ENCODE measurements at regions not wholly inside any gene's neighbourhood (a gene's known extent, or its start where the extent isn't known, plus 50 kb on each side); places are given as distances from the start of the nearest gene placed in this dataset.
A peak's percentile ranks its signal among the peaks of the same experiment; 100 is the strongest.
"Not testable (repeated sequence)": the region's sequence is repeated elsewhere in the genome, so short reads cannot be mapped to it uniquely, and the experiment has no call there.

DNA sequence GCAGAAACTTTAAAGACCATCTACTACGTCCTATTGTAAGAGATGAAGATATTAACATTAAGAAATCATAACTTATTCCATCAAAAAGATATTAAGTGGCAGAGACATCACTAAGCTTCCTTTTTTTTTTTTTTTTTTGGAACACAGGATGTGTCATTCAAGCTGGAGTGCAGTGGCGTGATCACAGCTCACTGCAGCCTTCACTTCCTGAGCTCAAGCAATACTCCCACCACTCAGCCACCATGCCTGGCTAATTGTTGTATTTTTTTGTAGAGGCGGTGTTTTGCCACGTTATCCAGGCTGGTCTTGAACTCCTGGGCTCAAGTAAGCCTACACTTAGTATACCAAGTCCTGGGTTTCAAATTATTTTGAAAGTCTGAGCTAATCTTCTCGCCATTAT, 169.7 kb upstream of the KCTD7 start:
- DNase-seq = not testable (repeated sequence)

GRCh38 chr7:66459783-66460413, 168.8 kb upstream of the KCTD7 start:
- DNase-seq = not testable (repeated sequence)

DNA sequence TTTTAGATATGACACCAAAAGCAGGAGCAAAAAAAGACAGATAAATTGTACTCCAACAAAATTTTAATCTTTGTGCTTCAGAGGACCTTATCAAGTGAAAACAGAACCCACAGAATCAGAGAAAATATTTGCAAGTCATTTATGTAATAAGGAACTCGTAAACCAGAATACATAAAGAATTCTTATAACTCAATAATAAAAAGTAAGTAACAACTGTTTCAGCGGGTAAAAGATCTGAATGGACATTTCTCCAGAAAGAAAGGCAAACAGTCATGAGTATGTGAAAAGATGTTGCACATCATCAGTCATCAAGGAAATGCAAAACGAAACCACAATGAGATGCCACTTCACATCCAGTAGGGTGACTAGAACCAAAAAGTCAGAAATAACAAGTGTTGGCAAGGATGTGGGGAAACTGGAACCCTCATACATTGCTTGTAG, 167.7 kb upstream of the KCTD7 start:
- no peak for DNase-seq

DNA sequence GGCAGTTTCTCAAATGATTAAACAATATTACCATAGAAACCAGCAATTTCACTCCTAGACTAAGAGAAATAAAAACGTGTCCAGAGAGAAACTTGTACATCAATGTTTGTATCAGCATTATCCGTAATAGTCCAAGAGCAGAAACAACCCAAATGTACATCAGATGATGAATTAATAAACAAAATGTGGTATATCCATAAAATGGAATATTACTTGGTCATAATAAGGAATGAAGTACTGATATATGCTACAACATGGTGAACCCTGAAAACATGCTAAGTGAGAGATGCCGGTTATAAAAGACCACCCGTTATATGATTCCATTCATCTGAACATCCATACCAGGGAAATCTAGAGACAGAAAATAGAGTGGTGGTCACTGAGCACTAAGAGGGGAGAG, 167.3 kb upstream of the KCTD7 start:
- DNase-seq = not testable (repeated sequence)

GRCh38 chr7:66462831-66463230, 165.8 kb upstream of the KCTD7 start:
- DNase-seq = not testable (repeated sequence)

DNA sequence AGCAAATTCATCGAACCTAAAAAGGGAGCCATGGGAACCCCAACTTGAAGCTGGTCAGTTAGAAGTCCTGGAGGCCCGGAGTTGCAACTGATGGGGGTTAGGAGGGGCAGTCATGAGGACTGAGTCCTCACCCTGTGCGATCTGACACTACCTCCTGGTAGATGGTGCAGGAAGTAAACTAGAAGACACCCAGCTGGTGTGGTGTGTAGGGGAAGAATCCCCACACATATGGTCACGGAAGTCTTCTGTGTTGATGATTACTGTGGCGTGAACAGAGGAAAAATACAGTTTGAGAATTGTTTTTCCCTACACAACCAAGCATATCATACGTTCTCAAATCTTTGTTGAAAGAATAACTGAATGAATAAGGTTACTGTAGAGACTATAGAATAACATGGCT, 164.6 kb upstream of the KCTD7 start:
- DNase-seq = no peak

DNA sequence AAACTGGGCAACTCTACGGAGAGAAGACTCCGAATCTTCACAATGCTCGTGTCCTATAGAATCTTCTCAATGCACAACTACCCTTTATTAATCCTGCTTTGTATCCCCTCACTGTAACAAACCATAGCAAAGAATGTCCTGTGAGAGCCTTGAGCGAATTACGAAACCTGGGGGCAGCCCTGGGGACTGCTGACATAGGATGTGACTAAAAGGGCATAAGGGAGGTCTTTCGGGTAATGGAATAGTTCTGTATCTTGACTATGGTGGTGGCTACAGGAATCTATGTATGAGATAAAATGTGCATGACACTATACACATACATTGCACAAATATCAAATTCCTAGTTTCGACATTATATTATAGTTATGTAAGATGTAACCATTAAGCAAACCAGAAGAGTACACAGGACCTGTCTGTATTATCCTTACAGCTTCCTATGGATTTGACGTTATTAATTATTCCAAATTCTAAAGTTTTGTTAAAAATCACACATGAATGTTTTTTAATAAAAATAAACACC, 162.5 kb upstream of the KCTD7 start:
- no peak for DNase-seq

DNA sequence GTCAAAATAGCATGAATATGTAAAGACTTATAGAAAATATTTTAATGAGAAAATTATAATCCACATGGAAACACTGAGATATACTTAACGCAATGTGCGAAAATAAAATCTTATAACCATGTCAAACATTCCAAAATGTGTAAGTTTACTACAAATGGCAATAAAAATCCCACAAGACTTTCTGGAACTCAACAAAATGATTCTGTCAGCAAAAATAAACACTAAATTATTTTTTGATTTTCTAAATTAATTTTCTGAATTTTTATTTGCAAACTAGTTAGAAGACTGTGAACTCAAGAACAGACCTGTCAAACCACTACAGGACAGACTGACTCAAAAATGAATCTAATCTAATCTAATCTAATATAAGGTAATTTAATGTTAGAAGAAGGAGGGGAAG, 160.8 kb upstream of the KCTD7 start:
- no peak for DNase-seq

DNA sequence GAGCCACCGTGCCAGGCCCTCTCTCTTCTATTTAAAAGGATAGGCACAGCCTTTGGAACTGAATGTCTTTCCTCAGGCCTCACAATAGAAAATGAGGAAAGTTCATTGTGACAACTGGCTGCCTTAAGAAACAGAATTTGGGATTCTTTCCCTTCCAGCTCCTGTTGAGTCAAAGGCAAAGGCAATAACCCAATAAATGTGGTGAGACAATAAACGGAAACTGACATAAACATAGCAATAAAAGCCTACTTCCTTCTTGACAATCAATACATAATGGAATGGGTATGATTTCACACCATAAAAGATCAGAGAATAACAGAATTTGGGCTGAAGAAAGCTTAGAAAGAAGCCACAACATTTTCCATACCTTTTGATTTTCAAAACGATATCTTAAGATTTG, 155.6 kb upstream of the KCTD7 start:
- not testable (repeated sequence) for DNase-seq

GRCh38 chr7:66474441-66474840, 154.2 kb upstream of the KCTD7 start:
- DNase-seq = no peak

- not testable (repeated sequence) for DNase-seq
These were observed 152.6 kb upstream of the KCTD7 start for GRCh38 chr7:66476056-66476455.

DNA sequence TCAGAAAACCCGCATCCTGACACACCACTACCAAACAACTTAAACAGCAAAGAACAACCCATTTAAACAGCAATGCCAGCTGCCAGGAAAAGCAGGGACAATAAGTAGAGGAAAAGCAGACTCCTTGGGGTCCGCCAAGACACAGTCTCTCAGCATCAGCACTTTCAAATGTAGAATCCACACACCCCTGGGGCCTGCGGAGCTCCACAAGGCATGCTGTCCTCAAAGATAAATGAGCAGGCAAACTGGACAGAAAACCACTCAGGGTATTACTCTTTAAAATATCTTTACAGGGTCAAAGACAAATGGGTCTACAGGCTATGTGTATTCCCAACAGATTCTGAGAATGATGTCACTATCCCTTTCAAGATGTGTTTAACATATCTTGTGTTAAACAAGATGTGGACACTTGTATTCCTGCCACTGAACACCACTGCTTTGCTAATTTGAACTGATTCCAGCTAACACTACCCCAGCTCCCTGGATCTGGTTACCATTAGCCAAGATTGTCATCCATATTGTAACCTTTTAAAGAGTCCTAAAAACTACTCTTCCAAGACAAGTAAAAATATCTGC, 150.8 kb upstream of the KCTD7 start:
- DNase-seq = not testable (repeated sequence)

DNA sequence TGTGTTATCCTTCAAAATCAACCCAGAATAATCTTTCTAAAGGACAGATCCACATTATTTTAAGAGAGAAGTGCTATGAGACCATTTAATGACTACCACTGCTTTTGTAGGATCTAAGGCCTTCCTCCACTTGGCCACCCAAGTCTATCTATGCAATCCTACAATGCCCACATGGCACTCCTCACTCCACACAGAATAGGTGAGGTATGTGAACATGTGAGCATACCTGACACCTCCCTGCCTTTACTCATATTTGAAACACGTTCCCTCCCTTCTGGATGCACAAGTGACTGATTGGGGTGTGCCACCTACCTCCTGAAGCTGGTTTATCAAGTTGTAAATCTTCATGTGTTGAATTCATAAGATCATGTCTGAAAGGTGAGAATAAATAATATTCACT, 147.5 kb upstream of the KCTD7 start:
- not testable (repeated sequence) for DNase-seq

- not testable (repeated sequence) for DNase-seq
These were observed 139.6 kb upstream of the KCTD7 start for GRCh38 chr7:66489065-66489464.

DNA sequence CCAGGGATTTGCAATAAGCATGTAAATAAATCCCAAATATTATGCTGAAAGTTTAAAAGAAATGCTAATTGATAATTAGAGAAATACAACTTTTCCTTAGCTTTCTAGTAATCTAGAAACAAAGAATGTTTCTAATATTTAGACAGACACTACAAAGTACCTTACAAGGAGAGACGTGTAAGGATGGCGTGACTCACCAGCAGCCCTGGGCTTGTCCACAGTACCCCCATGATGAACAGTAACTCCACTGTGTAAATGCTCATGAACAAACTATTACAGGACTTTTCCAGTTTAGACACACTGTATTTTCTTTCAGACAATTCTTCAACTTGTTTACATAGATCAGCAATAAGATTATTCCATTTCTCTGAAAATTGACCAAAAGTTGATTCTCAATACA, 138.9 kb upstream of the KCTD7 start:
- not testable (repeated sequence) for DNase-seq

- peak; percentile 17 for DNase-seq
These were observed 137.7 kb upstream of the KCTD7 start for GRCh38 chr7:66490979-66491378.

GRCh38 chr7:66492405-66492804, 136.3 kb upstream of the KCTD7 start:
- DNase-seq = not testable (repeated sequence)

DNA sequence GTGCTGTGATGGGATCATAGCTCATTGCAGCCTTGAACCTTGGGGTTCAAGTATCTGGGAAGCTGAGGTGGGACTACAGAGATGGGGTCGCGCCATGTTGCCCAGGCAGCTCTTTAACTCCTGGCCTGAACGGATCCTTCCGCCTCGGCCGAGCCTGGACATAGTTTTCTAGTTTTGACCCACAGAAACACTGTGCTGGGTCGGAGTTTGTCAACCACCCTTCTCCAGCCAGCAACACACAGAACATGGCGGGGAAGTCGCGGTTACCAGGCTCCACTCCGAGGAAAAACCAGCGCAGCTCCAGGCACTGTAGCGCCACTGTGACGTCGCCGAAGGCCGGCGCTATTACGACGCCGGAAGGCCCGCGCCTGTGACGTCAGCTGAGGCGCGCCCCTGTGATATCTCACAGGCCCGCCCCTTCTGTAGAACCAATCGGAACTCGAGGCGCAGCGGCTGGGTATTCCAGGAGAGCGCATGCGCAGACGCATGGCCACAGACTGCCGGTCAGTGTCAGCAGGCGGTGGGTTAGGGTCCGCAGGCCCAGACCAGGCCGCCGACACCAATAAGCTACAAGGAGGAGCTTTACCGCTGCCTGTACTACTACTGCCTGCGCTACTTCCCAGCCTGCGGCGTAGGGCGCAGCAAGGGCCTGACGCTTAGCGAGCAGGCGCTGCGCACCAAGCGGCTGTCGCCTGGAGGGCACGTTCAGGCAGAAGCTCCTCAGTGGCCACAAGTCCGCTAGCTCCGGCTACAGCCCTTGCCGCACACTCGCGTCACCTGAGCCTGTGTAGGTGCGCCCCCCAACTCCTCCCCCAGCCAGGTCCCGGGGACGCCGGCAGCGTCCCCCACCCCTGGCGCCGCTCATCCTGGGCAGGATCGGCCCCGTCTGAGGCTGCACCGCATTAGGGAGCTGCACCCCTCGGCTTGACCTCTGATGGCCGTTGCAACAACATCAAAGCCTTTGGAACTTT, 135.2 kb upstream of the KCTD7 start:
- peak; percentile 96 for DNase-seq

DNA sequence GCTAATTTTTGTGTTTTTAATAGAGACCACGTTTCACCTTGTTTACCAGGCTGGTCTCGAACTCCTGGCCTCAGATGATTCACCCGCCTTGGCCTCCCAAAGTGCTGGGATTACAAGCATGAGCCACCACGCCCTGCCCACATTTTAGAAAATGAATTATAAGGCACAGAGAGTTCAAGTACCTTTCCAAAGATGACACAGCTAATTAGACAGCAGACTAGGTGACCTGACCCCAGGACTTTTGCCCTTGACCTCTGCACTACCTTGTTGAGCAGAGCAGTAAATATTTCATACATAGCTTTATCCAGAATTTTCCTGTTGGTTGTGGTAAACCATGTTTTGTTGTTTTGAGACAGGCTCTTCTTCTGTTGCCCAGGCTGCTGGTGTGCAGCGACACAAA, 131.3 kb upstream of the KCTD7 start:
- DNase-seq = no peak

DNA sequence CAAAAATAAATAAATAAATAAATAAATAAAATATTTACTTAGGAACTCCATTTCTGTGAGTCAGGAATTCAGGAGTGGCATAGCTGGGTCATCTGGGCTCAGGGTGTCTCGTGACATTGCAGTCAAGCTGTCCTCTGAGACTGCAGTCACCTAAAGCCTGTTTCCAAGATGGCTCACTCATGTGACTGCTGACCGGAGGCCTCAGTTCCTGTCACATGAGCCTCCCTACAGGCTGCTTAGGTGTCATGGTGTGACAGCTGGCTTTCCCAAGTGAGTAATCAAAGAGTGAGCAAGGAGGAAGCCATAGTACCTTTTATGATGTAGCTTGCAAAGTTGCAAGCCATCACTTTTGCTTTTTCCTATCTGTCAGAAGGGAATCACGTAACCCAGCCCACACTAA, 128.6 kb upstream of the KCTD7 start:
- DNase-seq = no peak

DNA sequence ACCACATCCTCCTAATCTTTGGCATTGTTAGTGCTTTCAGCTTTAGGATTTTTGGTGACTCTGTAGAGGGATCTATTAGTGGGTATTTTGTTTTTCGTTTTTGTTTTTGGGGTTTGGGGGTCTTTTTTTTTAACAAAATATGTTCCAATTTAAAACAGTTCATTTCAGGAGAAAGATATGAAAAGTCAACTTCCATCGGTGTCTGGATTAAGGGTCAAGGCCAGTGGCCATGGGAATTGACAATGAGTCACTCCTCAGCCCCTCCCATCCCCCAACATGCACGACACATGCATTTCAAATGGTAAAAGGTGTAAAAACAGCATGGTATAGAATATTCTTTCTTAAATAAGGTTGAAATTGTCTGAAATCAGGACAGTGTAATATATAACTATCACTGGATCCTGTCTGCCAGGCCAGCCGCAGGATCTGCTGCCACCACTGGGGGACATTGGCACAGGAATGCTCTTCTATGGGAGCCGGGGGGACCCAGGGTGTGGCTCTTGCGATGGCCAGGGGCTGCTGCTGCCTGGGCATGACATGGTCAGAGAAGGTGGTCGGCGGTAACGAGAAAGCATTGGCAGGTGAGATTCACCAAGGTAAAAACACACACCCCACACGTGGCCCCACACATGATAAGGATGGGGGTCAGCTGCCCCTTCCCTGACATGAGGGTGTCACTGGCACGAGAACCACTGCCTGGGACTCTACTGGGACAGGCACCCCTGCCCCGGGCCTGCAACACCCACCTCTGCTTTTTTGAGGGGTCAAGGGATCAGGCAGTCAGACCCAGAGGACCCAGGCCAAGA, 126.2 kb upstream of the KCTD7 start:
- no peak for DNase-seq

GRCh38 chr7:66503036-66503370, 125.7 kb upstream of the KCTD7 start:
- no peak for DNase-seq

- no peak for DNase-seq
These were observed 125.1 kb upstream of the KCTD7 start for GRCh38 chr7:66503551-66504031.

Data from SHP77 treated with DMSO at 0.1 percent for 48 hours (cell line).